NCI-H345 (cell line): ENCODE measurements at regions not wholly inside any gene's neighbourhood (a gene's known extent, or its start where the extent isn't known, plus 50 kb on each side); places are given as distances from the start of the nearest gene placed in this dataset.
"Not testable (repeated sequence)": the region's sequence is repeated elsewhere in the genome, so short reads cannot be mapped to it uniquely, and the experiment has no call there.

ENCODE experiments used
- DNase-seq: peaks from one replicate; lab custom pipeline; 2025; lab: John Stamatoyannopoulos, UW

GRCh38 chr7:76924756-76925155 lies 107.4 kb downstream of the SPDYE17 start:
- DNase-seq: not testable (repeated sequence)

- DNase-seq: not testable (repeated sequence)
Measured at GRCh38 chr7:76918619-76919018, 113.5 kb downstream of the SPDYE17 start.

- DNase-seq: not testable (repeated sequence)
Measured at GRCh38 chr7:76914361-76914760, 117.8 kb downstream of the SPDYE17 start.

GRCh38 chr7:76912011-76912814 lies 119.9 kb downstream of the SPDYE17 start:
- not testable (repeated sequence) for DNase-seq

GRCh38 chr7:76904688-76905087 lies 127.5 kb downstream of the SPDYE17 start:
- DNase-seq: not testable (repeated sequence)

- not testable (repeated sequence) for DNase-seq
Measured at GRCh38 chr7:76901944-76902710, 130.0 kb downstream of the SPDYE17 start.

GRCh38 chr7:76898807-76899206 lies 133.4 kb downstream of the SPDYE17 start:
- DNase-seq: not testable (repeated sequence)

- not testable (repeated sequence) for DNase-seq
Measured at GRCh38 chr7:76897007-76897406, 135.2 kb downstream of the SPDYE17 start.

GRCh38 chr7:76895696-76896095 lies 136.5 kb downstream of the SPDYE17 start:
- DNase-seq: not testable (repeated sequence)

GRCh38 chr7:76891771-76892170 lies 140.4 kb downstream of the SPDYE17 start:
- DNase-seq: not testable (repeated sequence)

GRCh38 chr7:76879733-76880288 lies 152.3 kb downstream of the SPDYE17 start:
- not testable (repeated sequence) for DNase-seq

GRCh38 chr7:76875760-76876159 lies 156.4 kb downstream of the SPDYE17 start:
- DNase-seq: not testable (repeated sequence)

- not testable (repeated sequence) for DNase-seq
Measured at GRCh38 chr7:76870504-76870808, 161.7 kb downstream of the SPDYE17 start.

GRCh38 chr7:76867364-76867889 lies 164.7 kb downstream of the SPDYE17 start:
- DNase-seq: not testable (repeated sequence)

- not testable (repeated sequence) for DNase-seq
Measured at GRCh38 chr7:76863150-76863773, 168.9 kb downstream of the SPDYE17 start.

GRCh38 chr7:76862241-76862640 lies 169.9 kb downstream of the SPDYE17 start:
- DNase-seq: not testable (repeated sequence)

- not testable (repeated sequence) for DNase-seq
Measured at GRCh38 chr7:76859933-76860332, 172.2 kb downstream of the SPDYE17 start.

- not testable (repeated sequence) for DNase-seq
Measured at GRCh38 chr7:76854631-76855030, 177.5 kb downstream of the SPDYE17 start.

- not testable (repeated sequence) for DNase-seq
Measured at GRCh38 chr7:76852787-76853584, 179.2 kb downstream of the SPDYE17 start.

GRCh38 chr7:76852362-76852761 lies 179.8 kb downstream of the SPDYE17 start:
- DNase-seq: not testable (repeated sequence)

GRCh38 chr7:76851617-76852016 lies 180.5 kb downstream of the SPDYE17 start:
- not testable (repeated sequence) for DNase-seq
